WERI-Rb-1 (cell line): ENCODE measurements at regions not wholly inside any gene's neighbourhood (a gene's known extent, or its start where the extent isn't known, plus 50 kb on each side); places are given as distances from the start of the nearest gene placed in this dataset.

Experiments
- DNase-seq: peaks from one replicate; pipeline ENCODE4 v3.0.0-alpha.2; 2020
- H3K27ac ChIP-seq: fragments of 250-450 bp; sonication (Bioruptor Pico); 2 replicates; pipeline ENCODE4 v1.5.1; 2020; ENCODE audit warnings: mild to moderate bottlenecking, moderate library complexity
- H3K27me3 ChIP-seq: fragments of 250-450 bp; sonication (Bioruptor Pico); 2 replicates; pipeline ENCODE4 v1.5.1; 2021; ENCODE audit warnings: mild to moderate bottlenecking, low read depth, moderate library complexity; ENCODE audit not compliant: insufficient read depth, severe bottlenecking
- H3K36me3 ChIP-seq: fragments of 250-450 bp; sonication (Bioruptor Pico); 2 replicates; pipeline ENCODE4 v1.5.1; 2020; ENCODE audit warnings: mild to moderate bottlenecking, moderate library complexity
- H3K4me3 ChIP-seq: 2 replicates; pipeline ENCODE4 v1.5.1; 2011; ENCODE audit warnings: low read depth, mild to moderate bottlenecking, control low read depth, low read length
- H3K9me3 ChIP-seq: fragments of 250-450 bp; sonication (Bioruptor Pico); 2 replicates; pipeline ENCODE4 v1.5.1; 2021; ENCODE audit warnings: mild to moderate bottlenecking, moderate library complexity; ENCODE audit not compliant: severe bottlenecking
- TF ChIP-seq, protein P1 (sequence below): IDR thresholded peaks from 2 replicates; pipeline ENCODE4 v1.5.1; 2011; ENCODE audit warnings: low read depth, mild to moderate bottlenecking, control low read depth, inconsistent platforms, low read length

DNA sequence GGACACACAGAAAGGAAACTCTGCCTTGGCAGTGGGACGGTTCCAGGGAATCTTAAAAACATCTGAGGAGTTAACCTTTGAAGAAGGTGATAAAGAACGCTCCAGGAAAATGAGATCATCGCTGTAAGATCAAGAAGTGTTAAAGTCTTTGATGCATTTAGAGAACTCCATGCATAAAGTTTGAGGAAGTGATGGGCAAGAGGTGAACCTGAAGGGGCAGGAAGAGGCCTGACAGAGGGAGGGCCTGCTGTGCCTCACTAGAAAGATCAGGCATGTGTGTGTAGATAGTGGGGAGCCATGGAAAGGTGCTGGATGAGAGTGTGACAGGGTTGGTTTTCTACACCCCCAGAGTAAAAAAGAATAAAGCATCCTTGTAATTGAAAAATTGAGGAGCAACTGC lies 889.2 kb downstream of the MCTP2 start:
- DNase-seq, result no peak
- TF ChIP-seq, protein P1, sequence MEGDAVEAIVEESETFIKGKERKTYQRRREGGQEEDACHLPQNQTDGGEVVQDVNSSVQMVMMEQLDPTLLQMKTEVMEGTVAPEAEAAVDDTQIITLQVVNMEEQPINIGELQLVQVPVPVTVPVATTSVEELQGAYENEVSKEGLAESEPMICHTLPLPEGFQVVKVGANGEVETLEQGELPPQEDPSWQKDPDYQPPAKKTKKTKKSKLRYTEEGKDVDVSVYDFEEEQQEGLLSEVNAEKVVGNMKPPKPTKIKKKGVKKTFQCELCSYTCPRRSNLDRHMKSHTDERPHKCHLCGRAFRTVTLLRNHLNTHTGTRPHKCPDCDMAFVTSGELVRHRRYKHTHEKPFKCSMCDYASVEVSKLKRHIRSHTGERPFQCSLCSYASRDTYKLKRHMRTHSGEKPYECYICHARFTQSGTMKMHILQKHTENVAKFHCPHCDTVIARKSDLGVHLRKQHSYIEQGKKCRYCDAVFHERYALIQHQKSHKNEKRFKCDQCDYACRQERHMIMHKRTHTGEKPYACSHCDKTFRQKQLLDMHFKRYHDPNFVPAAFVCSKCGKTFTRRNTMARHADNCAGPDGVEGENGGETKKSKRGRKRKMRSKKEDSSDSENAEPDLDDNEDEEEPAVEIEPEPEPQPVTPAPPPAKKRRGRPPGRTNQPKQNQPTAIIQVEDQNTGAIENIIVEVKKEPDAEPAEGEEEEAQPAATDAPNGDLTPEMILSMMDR, result no peak

DNA sequence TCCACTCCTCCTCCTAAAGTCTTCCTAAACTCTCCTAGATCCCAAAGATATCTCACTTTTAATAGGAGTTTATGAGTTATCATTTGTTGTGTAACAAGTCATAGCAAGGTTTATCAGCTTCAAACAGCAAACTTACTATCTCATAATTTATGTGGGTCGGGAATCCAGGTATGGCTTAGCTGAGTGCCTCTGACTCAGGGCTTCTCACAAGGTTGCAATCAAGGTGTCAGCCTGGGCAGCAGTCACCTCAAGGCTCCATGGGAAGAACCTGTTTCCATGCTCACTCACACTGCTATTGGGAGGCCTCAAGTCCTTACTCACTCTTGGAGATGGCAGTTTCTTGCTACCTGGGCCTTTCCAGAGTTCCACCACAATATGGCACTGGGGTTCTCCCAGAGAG lies 889.8 kb downstream of the MCTP2 start:
- TF ChIP-seq, protein P1, result no peak
- no peak overlapping the region for H3K4me3 ChIP-seq
- DNase-seq, result no peak
- H3K27ac ChIP-seq, result no peak overlapping the region
- no peaks in the 10 kb centered on the region for H3K9me3 ChIP-seq
- peaks cover 28% of the 10 kb centered on the region for H3K27me3 ChIP-seq
- H3K36me3 ChIP-seq, result no peaks in the 10 kb centered on the region

More for the DNA sequence above, 889.2 kb downstream of the MCTP2 start:
- Histone ChIP-seq H3K4me3 (no peak overlapping the region), H3K9me3 (no peaks in the 10 kb centered on the region), H3K36me3 (no peaks in the 10 kb centered on the region), H3K27ac (no peak overlapping the region), H3K27me3 (peaks cover 28% of the 10 kb centered on the region)

DNA sequence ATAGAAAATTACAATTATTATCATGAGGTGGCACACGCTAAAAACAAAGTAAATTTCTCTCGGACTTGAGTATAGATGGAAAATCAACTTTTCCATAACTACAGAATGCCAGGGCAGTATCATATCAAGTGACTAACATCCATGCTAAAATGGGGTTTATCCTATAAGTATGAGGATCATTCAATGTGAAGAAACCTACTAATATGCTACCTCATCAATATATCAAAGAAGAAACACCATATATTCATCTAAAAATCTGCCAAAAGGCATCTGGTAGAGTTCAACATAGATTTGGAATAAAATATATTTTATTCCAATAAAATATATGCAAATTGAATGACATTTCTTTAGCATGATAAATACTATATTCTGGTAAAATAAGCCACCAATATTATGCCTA lies 894.4 kb downstream of the MCTP2 start:
- H3K27ac ChIP-seq, result no peak overlapping the region
- H3K36me3 ChIP-seq, result no peaks in the 10 kb centered on the region
- peaks cover 51% of the 10 kb centered on the region for H3K27me3 ChIP-seq
- H3K4me3 ChIP-seq, result no peak overlapping the region
- no peaks in the 10 kb centered on the region for H3K9me3 ChIP-seq
- no peak for DNase-seq
- TF ChIP-seq, protein P1, result no peak

DNA sequence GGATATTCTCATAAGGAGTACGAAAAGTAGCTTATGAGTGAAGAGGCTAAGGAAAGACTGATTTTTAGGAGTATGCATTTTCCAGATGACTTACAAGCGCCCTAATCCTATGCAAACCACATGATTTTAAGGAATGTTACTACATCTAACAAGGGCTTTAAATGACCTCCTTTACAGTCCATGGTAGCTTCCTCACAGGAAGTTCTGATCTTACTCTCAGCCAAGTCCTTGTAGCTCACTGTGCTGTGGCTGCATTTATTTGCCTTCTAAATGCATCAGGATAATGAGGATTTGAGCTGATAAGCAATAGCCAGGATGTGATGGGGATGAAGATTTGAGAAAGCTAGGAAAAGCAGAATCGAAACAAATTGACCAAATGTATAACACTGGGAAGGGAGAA lies 896.0 kb downstream of the MCTP2 start:
- no peak for DNase-seq
- H3K36me3 ChIP-seq, result no peaks in the 10 kb centered on the region
- no peaks in the 10 kb centered on the region for H3K9me3 ChIP-seq
- H3K27me3 ChIP-seq, result peaks cover 48% of the 10 kb centered on the region
- no peak overlapping the region for H3K27ac ChIP-seq
- TF ChIP-seq, protein P1, result no peak
- H3K4me3 ChIP-seq, result no peak overlapping the region

DNA sequence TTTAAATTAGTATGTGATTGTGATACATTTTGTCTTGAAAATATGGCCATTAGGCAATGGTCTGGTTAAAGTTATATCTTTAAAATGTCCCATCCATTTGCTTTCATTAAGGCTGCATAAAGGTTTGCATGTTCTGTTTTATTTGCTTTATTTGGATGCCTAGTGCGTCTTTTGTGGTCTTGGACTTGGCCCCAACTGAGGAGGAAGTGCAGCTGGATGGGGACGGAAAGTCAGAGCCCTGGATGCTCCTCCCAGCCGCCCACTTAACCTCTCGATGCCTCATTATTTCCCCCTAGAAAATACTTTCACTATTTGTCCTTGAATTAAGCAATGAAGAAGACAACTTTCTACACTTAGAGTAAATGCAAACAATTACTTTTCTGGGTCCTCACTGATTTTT lies 898.2 kb downstream of the MCTP2 start:
- Histone ChIP-seq H3K27me3 (peaks cover 55% of the 10 kb centered on the region), H3K9me3 (no peaks in the 10 kb centered on the region), H3K27ac (no peak overlapping the region), H3K4me3 (no peak overlapping the region), H3K36me3 (no peaks in the 10 kb centered on the region)
- DNase-seq, result no peak
- TF ChIP-seq, protein P1, result no peak

DNA sequence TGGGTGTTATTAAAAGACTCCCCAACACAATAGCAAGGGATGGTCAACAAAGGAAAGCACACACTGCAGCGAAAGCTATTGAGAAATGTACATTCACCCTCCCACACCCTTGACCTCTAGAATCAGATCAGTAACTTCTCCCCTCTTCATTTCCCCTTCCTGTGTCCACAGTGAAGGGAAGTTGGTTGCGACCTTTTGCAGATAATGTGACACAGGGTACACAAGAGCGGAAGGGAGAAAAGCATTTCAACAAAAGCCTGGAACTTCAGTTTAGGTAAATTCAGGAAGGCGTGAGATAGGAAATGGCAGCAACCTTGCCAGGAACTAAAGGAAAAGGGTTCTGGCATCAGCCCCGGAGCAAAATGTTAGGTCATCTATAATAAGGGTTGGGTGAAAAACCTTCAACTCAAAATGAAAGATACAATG lies 899.8 kb downstream of the MCTP2 start:
- TF ChIP-seq, protein P1, result no peak

More for the DNA sequence above, 899.8 kb downstream of the MCTP2 start:
- Histone ChIP-seq H3K36me3 (no peaks in the 10 kb centered on the region), H3K9me3 (no peaks in the 10 kb centered on the region), H3K27me3 (peaks cover 64% of the 10 kb centered on the region), H3K27ac (no peak overlapping the region), H3K4me3 (no peak overlapping the region)
- DNase-seq, result no peak
